ENCODE measurements at regions not wholly inside any gene's neighbourhood (a gene's known extent, or its start where the extent isn't known, plus 50 kb on each side); places are given as distances from the start of the nearest gene placed in this dataset.
A peak's percentile ranks its signal among the peaks of the same experiment; 100 is the strongest.

- no peak for TF ChIP-seq CTCF (IDR thresholded peaks at IDR 0.05; ENCODE audit: unreplicated experiment in 3 of 3)
- no peaks in the 10 kb centered on the region for H3K36me3 Mint-ChIP-seq (ENCODE audit: low read depth)
- H3K27me3 Mint-ChIP-seq (ENCODE audit: low read depth): peaks cover 31% of the 10 kb centered on the region
- H3K4me3 Mint-ChIP-seq: no peak overlapping the region
- peaks cover 16% of the 10 kb centered on the region for H3K4me1 Mint-ChIP-seq
- H3K9me3 Mint-ChIP-seq: no peaks in the 10 kb centered on the region
- H3K27ac Mint-ChIP-seq: no peak overlapping the region
These were observed 121.2 kb upstream of the RBPJ start for GRCh38 chr4:26199596-26199995.

GRCh38 chr4:26201120-26201519 is 119.7 kb upstream of the RBPJ start:
- TF ChIP-seq CTCF (IDR thresholded peaks at IDR 0.05; ENCODE audit: unreplicated experiment in 3 of 3): no peak
- Mint-ChIP-seq H3K27me3 (ENCODE audit: low read depth) (peaks cover 27% of the 10 kb centered on the region), H3K9me3 (no peaks in the 10 kb centered on the region), H3K4me3 (no peak overlapping the region), H3K36me3 (ENCODE audit: low read depth) (no peaks in the 10 kb centered on the region), H3K4me1 (peaks cover 14% of the 10 kb centered on the region), H3K27ac (no peak overlapping the region)

GRCh38 chr4:26204249-26204825 is 116.5 kb upstream of the RBPJ start:
- H3K4me3 Mint-ChIP-seq: no peak overlapping the region

GRCh38 chr4:26204911-26205370 is 115.9 kb upstream of the RBPJ start:
- Mint-ChIP-seq H3K36me3 (ENCODE audit: low read depth) (no peaks in the 10 kb centered on the region), H3K27ac (no peak overlapping the region), H3K27me3 (ENCODE audit: low read depth) (peaks cover 32% of the 10 kb centered on the region), H3K4me3 (no peak overlapping the region), H3K4me1 (peaks cover 19% of the 10 kb centered on the region), H3K9me3 (no peaks in the 10 kb centered on the region)
- no peak for TF ChIP-seq CTCF (IDR thresholded peaks at IDR 0.05; ENCODE audit: unreplicated experiment in 3 of 3)

More at GRCh38 chr4:26204249-26204825, 116.5 kb upstream of the RBPJ start:
- H3K4me1 Mint-ChIP-seq: peaks cover 17% of the 10 kb centered on the region
- no peaks in the 10 kb centered on the region for H3K36me3 Mint-ChIP-seq (ENCODE audit: low read depth)
- no peak for TF ChIP-seq CTCF (IDR thresholded peaks at IDR 0.05; ENCODE audit: unreplicated experiment in 3 of 3)
- H3K9me3 Mint-ChIP-seq: no peaks in the 10 kb centered on the region
- H3K27me3 Mint-ChIP-seq (ENCODE audit: low read depth): peaks cover 30% of the 10 kb centered on the region
- H3K27ac Mint-ChIP-seq: no peak overlapping the region

GRCh38 chr4:26206339-26206738 is 114.5 kb upstream of the RBPJ start:
- peak overlapping the region; percentile 35 to 74 (median 68) for H3K27ac Mint-ChIP-seq
- H3K36me3 Mint-ChIP-seq (ENCODE audit: low read depth): no peaks in the 10 kb centered on the region
- H3K9me3 Mint-ChIP-seq: no peaks in the 10 kb centered on the region
- TF ChIP-seq CTCF (IDR thresholded peaks at IDR 0.05; ENCODE audit: unreplicated experiment in 3 of 3): no peak
- H3K4me3 Mint-ChIP-seq: peak overlapping the region in 1 of 3 experiments; percentile 5
- H3K27me3 Mint-ChIP-seq (ENCODE audit: low read depth): peaks cover 35% of the 10 kb centered on the region
- peaks cover 22% of the 10 kb centered on the region for H3K4me1 Mint-ChIP-seq

GRCh38 chr4:26206999-26207398 is 113.8 kb upstream of the RBPJ start:
- TF ChIP-seq CTCF (IDR thresholded peaks at IDR 0.05; ENCODE audit: unreplicated experiment in 3 of 3): no peak
- Mint-ChIP-seq H3K27me3 (ENCODE audit: low read depth) (peaks cover 29% of the 10 kb centered on the region), H3K4me3 (no peak overlapping the region), H3K27ac (peak overlapping the region in 2 of 3 experiments; percentile 13 to 41), H3K36me3 (ENCODE audit: low read depth) (no peaks in the 10 kb centered on the region), H3K9me3 (no peaks in the 10 kb centered on the region), H3K4me1 (peaks cover 22% of the 10 kb centered on the region)
